H54 (cell line): ENCODE measurements at regions not wholly inside any gene's neighbourhood (a gene's known extent, or its start where the extent isn't known, plus 50 kb on each side); places are given as distances from the start of the nearest gene placed in this dataset.

Source experiments
- DNase-seq: peaks from one replicate; pipeline ENCODE4 v3.0.0; 2011; ENCODE audit warnings: low spot score, mixed read lengths; ENCODE audit not compliant: insufficient read length
- FAIRE-seq: peaks from 3 replicates; lab custom pipeline; 2011; peaks lifted over from hg19 to GRCh38; lab: Jason Lieb, UNC
- POLR2A ChIP-seq: IDR thresholded peaks from 2 replicates; pipeline ENCODE4 v1.6.1; 2011; ENCODE audit warnings: low read depth, mild to moderate bottlenecking, low read length

DNA sequence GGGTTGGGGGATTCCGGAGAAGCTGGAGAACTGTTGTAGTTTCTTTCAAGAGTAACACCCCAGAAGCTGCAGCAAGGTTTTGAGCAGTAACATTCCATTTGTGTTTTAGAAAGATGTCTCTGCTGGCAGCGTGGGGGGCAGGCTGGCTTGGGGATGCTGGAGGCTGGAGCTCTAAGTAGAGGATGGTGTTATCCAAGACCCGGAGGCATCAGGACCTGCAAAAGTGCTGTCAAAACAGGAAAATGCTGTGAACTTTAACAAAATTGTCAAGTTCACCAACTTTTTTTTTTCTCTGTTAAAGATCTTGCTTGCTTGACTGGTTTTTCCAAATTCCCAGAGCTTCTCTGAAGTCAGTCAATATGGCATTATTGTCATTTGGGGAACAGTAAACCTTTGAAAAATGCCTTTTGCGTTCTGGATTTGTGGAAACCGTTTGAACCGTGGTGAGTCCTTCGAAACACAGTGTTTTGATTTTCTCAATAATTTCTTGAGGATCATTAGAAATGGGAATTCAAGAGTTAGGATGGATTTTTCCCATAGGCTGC lies 189.6 kb upstream of the NLRP1 start:
- no peak for DNase-seq
- no peak for FAIRE-seq
- no peak for TF ChIP-seq POLR2A

DNA sequence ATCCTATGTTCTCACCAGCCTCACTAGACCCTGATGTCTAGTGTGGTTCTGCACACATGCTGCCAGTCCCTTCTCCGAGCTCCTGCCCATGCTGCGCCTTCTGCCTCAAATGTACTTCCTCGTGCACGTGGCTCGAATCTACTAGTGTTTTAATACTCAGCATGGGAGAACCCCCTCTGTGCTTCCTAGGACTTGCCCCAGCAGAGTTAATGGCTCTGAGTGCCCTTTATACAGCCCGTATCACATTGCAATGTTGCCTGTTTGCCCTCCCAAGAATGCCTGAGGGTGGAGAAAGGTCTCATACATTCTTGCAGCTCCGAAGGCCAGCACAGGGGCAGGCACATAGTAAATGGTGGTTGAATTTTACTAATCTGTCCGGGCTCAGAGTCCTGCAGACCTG lies 190.8 kb upstream of the NLRP1 start:
- no peak for TF ChIP-seq POLR2A
- no peak for DNase-seq
- FAIRE-seq, result no peak

DNA sequence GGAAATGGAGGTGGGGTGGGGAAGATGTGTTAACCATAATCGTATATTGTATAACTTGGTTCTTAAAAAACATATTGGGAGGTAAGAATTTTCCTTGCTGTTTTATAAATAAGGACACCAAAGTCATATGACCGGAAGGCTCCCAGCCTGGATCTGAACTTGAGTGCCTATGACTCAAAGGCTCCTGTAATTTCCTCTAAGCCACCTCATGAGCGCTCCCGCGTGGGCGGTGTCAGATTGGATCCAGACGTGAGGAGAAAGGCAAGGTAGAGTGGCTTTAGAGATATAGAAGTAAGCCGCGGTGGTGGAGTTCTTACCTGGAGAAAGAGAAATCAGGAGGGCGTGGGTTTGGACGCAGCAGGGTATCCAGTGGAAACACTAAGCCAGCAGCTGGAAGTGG lies 196.2 kb upstream of the NLRP1 start:
- no peak for TF ChIP-seq POLR2A
- FAIRE-seq, result no peak
- peak; percentile 35 for DNase-seq

DNA sequence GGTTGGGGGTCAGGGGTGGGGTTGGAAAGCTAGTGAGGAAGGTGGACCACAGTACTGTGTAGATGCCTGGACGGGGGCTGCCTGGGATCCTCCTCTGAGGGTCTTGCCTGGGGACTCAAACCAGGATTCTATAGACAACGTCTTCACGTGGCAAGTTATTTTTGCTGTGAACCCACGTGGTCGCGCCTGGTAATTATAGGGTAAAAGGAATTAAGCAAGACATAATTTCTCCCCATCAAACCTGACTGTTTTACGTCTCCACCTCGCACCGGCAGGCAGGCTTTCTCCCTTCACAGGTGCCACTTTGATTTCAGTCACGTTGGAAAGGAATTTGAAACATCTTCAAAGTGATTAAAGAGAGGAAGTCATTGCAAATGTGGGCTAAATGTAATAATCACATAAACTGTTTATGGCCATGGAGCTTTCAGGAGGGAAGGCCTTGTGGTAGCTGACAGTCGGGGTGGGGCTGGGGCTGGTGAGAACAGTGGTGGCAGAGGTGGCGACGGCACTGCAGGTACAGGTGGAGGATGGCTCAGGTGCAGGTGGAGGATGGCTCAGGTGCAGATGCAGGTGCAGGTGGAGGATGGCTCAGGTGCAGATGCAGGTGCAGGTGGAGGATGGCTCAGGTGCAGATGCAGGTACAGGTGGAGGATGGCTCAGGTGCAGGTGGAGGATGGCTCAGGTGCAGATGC lies 197.1 kb upstream of the NLRP1 start:
- no peak for TF ChIP-seq POLR2A
- no peak for FAIRE-seq
- no peak for DNase-seq

DNA sequence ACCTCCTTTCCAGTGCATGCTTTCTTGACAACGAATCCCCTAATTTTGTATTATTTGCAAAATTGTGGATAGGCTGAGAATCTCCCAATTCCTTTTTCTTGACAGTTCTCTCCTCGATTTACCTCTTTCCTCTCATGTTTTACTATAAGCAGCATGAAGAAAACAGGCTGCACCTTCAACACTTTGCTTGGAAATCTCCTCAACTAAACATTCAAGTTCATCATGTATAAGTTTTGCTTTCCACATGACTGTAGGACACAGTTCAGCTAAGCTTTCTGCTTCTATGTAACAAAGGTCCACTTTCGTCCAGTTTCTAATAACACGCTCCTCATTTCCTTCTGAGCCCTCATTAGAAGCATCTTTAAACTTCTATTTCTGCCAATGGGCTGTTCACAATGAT lies 199.0 kb upstream of the NLRP1 start:
- DNase-seq (no peak), FAIRE-seq (no peak)
- TF ChIP-seq POLR2A, result no peak

DNA sequence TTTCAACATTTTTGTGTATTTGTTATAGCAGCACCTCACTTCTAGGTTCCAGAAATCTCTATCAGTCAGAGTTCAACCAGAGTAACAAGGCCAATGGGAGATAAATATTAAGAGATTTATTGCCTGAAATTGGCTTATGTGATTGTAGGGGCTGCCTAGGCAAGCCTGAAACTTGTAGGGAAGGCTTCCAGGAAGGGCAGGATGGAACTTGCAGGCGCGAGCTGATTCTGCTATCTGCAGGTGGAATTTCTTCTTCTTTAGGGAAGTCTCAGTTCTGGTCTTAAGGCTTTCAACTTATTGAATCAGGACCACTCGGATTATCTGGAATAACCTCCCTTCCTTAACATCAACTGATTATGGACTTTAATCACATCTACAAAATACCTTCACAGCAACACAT lies 199.5 kb upstream of the NLRP1 start:
- DNase-seq (no peak), FAIRE-seq (no peak)
- no peak for TF ChIP-seq POLR2A

DNA sequence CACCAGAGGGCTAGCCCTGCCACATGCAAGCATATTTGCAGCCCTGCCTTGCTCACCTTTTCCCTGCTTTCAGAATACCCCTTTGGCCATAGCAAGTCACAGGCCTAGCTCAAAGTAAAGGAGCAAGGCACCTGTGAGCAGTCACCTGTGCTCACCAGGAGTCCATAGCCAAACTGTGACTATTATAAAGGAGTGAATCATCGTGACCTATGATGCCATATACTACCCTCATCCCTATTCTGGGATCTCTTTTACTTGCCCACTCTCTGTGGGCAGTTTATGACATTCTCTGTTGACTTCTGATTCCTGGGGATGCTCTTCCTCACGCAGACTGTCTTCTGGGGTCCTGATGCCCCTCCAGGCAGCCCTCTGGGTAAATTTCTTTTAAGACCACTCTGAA lies 200.5 kb upstream of the NLRP1 start:
- no peak for FAIRE-seq

DNA sequence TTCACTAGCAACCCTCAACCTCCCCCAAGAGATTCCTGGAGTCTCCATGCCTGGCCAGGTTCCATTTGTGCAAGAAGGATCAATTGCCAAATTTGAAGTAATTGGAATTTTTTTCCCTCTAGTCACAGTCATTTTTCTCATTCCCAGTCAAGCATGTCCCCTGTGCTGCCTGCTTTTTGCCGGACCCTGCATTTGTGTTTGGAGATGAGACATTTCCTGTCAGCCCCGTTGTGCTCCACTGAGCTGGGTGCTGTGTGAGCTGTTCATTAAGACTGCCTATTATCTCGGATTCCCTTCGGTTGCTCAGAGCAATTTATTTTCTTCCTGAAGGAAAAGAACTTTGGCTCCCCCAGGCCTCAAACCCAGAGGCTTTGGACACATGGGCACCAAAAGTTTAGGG lies 201.0 kb upstream of the NLRP1 start:
- DNase-seq (no peak), FAIRE-seq (no peak)
- TF ChIP-seq POLR2A, result no peak

More for the DNA sequence above, 200.5 kb upstream of the NLRP1 start:
- DNase-seq, result no peak
- TF ChIP-seq POLR2A, result no peak

DNA sequence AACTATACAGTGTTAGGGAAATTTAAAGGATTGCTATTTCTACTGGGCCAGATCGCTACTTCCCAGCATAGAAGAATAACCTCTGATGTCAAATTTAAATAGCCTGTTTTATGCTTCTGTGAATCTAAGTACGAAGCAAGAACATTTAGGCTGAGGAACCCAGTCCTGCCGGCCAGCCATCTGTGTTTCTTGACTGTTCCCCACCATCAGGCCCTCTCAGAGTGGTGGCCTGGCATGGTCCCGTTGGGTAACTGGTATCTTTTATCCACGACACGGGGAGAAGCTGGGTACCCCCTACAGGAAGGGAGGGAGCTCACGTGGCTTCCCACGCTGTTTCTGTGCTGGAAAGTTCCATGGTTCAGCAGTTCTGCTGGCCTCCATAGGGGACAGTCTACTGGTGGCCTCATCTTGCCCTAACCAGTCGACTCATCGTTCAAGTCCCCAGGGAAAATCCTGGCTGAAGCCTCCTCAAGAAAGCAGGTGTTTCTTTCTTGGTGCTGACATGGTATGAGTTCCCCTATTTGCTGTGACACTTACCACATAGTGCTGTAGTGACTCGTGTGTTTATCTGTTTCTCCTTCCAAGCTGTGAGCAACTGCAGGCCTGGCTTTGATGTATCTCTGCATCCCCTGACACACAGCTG lies 201.7 kb upstream of the NLRP1 start:
- no peak for DNase-seq
- no peak for TF ChIP-seq POLR2A
- no peak for FAIRE-seq

DNA sequence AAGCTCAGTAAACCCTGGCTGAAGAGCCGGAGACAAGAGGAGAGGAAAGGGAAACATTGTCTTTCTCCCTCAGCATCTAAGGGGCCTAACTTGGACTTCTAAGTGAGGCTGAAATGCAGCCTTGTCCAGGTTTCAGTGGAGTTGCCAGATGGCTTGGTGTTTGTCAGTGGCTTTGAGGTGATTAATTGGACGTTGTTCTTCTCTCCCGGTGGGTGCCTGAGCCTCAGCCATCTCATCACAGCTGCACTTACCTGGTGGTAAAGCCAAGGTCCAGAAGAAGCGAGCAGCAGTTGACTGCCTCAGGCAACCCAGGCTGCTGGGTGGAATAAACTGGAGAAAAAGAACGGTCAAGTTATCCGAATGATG lies 202.2 kb upstream of the NLRP1 start:
- DNase-seq (no peak), FAIRE-seq (no peak)
- TF ChIP-seq POLR2A, result no peak

DNA sequence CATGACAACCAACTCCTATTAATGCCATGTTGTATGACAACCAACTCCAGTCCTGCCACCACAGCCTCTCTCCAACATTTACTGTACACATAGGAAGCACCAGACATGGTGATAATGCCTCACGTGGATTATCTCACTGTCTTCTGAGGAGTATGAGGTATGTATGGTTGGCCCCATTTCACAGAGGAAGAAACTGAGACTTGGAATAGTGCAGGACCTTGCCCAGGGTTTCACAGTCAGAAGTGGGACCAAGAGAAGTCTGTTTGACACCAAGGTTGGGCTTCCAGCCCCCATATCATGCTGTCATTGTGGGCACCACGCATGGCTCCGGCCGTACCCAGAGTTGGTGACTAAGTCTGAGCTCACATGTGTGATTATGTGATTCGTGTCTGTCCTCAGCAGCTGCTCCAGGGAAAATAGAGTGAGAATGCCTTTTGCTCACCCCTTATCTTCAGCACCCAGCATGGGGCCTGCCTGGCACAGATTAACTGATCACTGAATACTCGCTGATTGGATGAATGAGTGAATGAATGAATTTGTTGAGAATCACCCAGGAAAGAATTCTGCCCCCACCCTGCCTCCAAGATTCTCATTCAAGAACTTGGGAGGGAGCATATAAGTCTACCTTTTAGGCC lies 204.1 kb upstream of the NLRP1 start:
- no peak for FAIRE-seq
- DNase-seq, result peak; percentile 16
- TF ChIP-seq POLR2A, result no peak

DNA sequence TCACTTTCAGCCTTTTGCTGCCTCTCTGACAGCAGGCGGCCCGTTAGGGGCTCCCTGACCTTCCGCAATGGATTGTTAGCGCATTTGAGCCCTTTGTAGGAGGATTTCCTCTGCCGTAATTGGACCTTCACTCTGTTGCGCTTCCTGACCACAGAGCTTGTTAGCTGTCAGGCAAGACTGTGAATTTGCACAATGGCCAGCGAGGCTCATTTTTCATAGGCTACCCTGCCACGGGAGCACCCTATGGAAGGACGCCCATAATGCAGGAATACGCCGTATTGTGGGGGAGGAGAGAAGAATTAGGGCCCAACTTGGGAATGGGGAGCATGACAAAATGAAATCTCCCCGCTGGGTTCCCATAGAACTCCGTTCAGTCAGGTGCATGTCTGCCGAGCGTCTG lies 205.2 kb upstream of the NLRP1 start:
- FAIRE-seq, result no peak
- TF ChIP-seq POLR2A, result no peak
- DNase-seq, result no peak

DNA sequence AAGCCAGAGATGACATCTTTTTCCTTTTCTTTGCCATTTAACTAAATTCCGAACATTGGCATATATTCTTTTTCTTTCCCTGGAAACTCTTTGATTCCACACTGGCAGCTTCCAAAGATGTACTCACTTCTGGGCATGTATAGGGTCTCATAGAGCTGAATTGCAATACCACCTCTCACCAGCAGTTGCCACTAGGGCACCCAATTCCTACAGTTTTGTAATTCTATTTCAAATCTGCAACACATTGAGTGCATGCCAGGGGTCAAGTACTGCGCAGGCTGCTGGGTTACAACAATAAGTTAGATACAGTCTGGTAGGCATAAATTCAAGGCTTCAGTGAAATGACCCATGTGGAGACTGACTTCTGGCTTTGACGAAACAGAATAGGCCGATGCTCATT lies 208.8 kb upstream of the NLRP1 start:
- DNase-seq (no peak), FAIRE-seq (no peak)
- no peak for TF ChIP-seq POLR2A

DNA sequence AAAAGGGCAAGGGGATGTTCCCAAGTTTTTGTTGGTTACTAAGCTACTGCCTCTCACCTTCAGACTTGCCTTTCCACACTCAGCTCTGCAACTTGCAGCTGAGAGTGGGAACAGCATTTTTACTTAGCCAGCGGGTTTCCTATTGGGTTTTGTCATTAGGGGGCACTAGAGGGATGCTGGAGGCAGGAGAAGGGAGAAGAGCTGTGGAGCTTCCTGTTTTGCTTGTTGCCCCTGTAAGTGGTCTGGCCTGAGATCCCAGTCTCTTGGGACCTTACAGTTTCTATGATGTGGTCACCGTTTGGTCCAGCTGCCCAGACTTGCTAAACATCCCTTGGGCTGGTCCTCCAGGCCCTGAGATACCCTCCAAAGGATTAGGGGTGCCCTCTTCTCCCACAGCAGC lies 209.6 kb upstream of the NLRP1 start:
- FAIRE-seq, result no peak
- TF ChIP-seq POLR2A, result no peak
- DNase-seq, result no peak

DNA sequence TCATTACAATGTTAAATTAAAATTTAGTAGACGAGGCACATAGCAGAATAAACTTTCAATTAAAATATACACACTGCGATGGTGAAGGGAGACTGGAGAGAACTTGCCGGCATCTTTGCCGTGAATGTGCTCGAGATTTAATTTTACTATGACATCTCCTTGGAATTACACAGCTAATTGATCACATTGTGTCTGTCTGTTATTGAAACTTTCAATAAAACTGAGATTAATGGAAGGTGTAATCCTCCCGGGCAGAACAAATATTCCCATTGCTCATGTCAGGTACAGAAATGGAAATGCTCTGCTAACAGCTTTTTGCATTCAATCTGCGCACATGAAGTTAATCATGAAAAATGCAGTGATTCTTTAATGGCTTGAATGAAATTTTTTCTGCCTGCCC lies 210.1 kb upstream of the NLRP1 start:
- TF ChIP-seq POLR2A, result no peak

More for the DNA sequence above, 210.1 kb upstream of the NLRP1 start:
- DNase-seq, result no peak
- no peak for FAIRE-seq
